ENCODE measurements at regions not wholly inside any gene's neighbourhood (a gene's known extent, or its start where the extent isn't known, plus 50 kb on each side); places are given as distances from the start of the nearest gene placed in this dataset.

- H3K9me3 ChIP-seq, result no peaks in the 10 kb centered on the region
- H3K4me1 ChIP-seq (replicated peaks), result no peaks in the 10 kb centered on the region
- intact Hi-C loops (cut with DNase I), result no loop called here
- no peak for TF ChIP-seq POLR2AphosphoS5 (IDR thresholded peaks at IDR 0.05)
- no peaks in the 10 kb centered on the region for H3K36me3 ChIP-seq
- H3K27me3 ChIP-seq (replicated peaks; ENCODE audit: insufficient read depth), result no peaks in the 10 kb centered on the region
- no peak overlapping the region for H3K4me3 ChIP-seq
- no peak for DNase-seq (ENCODE audit: low spot score)
- H3K27ac ChIP-seq, result no peak overlapping the region
- WGBS, result 46% methylated on average over 10 of the region's 10 CpGs
These were observed 326.2 kb downstream of the TSHZ3 start for GRCh38 chr19:31023038-31023437.

GRCh38 chr19:31018936-31019335 lies 330.3 kb downstream of the TSHZ3 start:
- TF ChIP-seq POLR2A (IDR thresholded peaks at IDR 0.05) (no peak), POLR2AphosphoS5 (IDR thresholded peaks at IDR 0.05) (no peak), CTCF (IDR thresholded peaks at IDR 0.05) (no peak)
- WGBS, result 67% methylated on average over 5 of the region's 5 CpGs
- intact Hi-C loops (cut with DNase I), result no loop called here
- DNase-seq (ENCODE audit: low spot score), result no peak
- no peak overlapping the region for H3K4me3 ChIP-seq
- H3K27me3 ChIP-seq (replicated peaks; ENCODE audit: insufficient read depth), result no peaks in the 10 kb centered on the region
- no peaks in the 10 kb centered on the region for H3K36me3 ChIP-seq
- no peaks in the 10 kb centered on the region for H3K4me1 ChIP-seq (replicated peaks)
- H3K27ac ChIP-seq, result no peak overlapping the region
- H3K9me3 ChIP-seq, result no peaks in the 10 kb centered on the region

- Histone ChIP-seq H3K27ac (no peak overlapping the region), H3K27me3 (replicated peaks; ENCODE audit: insufficient read depth) (no peaks in the 10 kb centered on the region), H3K4me3 (no peak overlapping the region), H3K9me3 (no peaks in the 10 kb centered on the region), H3K36me3 (no peaks in the 10 kb centered on the region), H3K4me1 (replicated peaks) (no peaks in the 10 kb centered on the region)
- intact Hi-C loops (cut with DNase I), result no loop called here
- WGBS, result 77% methylated on average over 4 of the region's 4 CpGs
- DNase-seq (ENCODE audit: low spot score), result no peak
- TF ChIP-seq POLR2A (IDR thresholded peaks at IDR 0.05) (no peak), CTCF (IDR thresholded peaks at IDR 0.05) (no peak), POLR2AphosphoS5 (IDR thresholded peaks at IDR 0.05) (no peak)
These were observed 333.5 kb downstream of the TSHZ3 start for GRCh38 chr19:31015778-31016177.

- Histone ChIP-seq H3K36me3 (no peaks in the 10 kb centered on the region), H3K27me3 (replicated peaks; ENCODE audit: insufficient read depth) (no peaks in the 10 kb centered on the region), H3K4me3 (no peak overlapping the region), H3K4me1 (replicated peaks) (no peaks in the 10 kb centered on the region), H3K9me3 (no peaks in the 10 kb centered on the region), H3K27ac (no peak overlapping the region)
- intact Hi-C loops (cut with DNase I), result no loop called here
- no peak for TF ChIP-seq CTCF (IDR thresholded peaks at IDR 0.05)
- TF ChIP-seq POLR2AphosphoS5 (IDR thresholded peaks at IDR 0.05), result no peak
- no peak for TF ChIP-seq POLR2A (IDR thresholded peaks at IDR 0.05)
- no peak for DNase-seq (ENCODE audit: low spot score)
These were observed 334.6 kb downstream of the TSHZ3 start for GRCh38 chr19:31014668-31015067.

GRCh38 chr19:31013384-31014020 lies 335.7 kb downstream of the TSHZ3 start:
- 73% methylated on average over 5 of the region's 5 CpGs for WGBS
- Histone ChIP-seq H3K27me3 (replicated peaks; ENCODE audit: insufficient read depth) (no peaks in the 10 kb centered on the region), H3K27ac (no peak overlapping the region), H3K36me3 (no peaks in the 10 kb centered on the region), H3K4me1 (replicated peaks) (no peaks in the 10 kb centered on the region), H3K9me3 (no peaks in the 10 kb centered on the region), H3K4me3 (no peak overlapping the region)
- DNase-seq (ENCODE audit: low spot score), result no peak
- TF ChIP-seq POLR2A (IDR thresholded peaks at IDR 0.05) (no peak), CTCF (IDR thresholded peaks at IDR 0.05) (no peak), POLR2AphosphoS5 (IDR thresholded peaks at IDR 0.05) (no peak)
- intact Hi-C loops (cut with DNase I), result no loop called here

Data from prostate gland (tissue), 2 donors.